ENCODE measurements at regions not wholly inside any gene's neighbourhood (a gene's known extent, or its start where the extent isn't known, plus 50 kb on each side); places are given as distances from the start of the nearest gene placed in this dataset.

DNA sequence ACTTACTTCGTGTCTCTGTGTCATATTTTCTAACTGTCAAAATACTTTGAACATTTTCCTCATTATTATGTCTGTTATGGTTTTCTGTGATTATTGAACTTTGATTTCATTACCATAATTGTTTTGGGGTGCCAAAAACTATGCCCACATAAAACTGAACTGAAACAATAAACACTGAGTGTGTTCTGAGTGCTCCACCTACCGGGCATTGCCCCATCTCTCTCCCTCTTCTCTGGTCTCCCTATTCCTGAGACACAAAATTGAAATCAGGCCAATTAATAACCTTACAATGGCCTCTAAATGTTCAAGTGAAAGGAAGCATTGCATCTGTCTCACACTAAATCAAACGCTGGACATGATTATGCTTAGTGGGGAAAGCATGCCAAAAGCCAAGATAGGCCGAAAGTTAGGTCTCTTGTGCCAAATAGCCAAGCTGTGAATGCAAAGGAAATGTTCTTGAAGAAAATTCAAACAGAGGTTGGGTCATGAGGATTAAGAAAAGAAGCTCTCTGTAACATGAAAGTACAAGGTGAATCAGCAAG, 972.3 kb downstream of the PCDH7 start:
- no peak for DNase-seq (ENCODE audit: low read depth)
- TF ChIP-seq, protein P1, sequence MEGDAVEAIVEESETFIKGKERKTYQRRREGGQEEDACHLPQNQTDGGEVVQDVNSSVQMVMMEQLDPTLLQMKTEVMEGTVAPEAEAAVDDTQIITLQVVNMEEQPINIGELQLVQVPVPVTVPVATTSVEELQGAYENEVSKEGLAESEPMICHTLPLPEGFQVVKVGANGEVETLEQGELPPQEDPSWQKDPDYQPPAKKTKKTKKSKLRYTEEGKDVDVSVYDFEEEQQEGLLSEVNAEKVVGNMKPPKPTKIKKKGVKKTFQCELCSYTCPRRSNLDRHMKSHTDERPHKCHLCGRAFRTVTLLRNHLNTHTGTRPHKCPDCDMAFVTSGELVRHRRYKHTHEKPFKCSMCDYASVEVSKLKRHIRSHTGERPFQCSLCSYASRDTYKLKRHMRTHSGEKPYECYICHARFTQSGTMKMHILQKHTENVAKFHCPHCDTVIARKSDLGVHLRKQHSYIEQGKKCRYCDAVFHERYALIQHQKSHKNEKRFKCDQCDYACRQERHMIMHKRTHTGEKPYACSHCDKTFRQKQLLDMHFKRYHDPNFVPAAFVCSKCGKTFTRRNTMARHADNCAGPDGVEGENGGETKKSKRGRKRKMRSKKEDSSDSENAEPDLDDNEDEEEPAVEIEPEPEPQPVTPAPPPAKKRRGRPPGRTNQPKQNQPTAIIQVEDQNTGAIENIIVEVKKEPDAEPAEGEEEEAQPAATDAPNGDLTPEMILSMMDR (IDR thresholded peaks at IDR 0.05; ENCODE audit: insufficient read depth, low read length, poor library complexity, severe bottlenecking): no peak
- Histone ChIP-seq H3K36me3 (ENCODE audit: control insufficient read depth, insufficient read depth, low read length) (no peaks in the 10 kb centered on the region), H3K4me3 (ENCODE audit: low read depth, low read length) (no peak overlapping the region), H3K27me3 (ENCODE audit: control insufficient read depth, insufficient read depth, low read length) (no peaks in the 10 kb centered on the region)

- TF ChIP-seq, protein P1 (IDR thresholded peaks at IDR 0.05; ENCODE audit: insufficient read depth, low read length, poor library complexity, severe bottlenecking): no peak
- H3K36me3 ChIP-seq (ENCODE audit: control insufficient read depth, insufficient read depth, low read length): no peaks in the 10 kb centered on the region
- DNase-seq (ENCODE audit: low read depth): no peak
- no peak overlapping the region for H3K4me3 ChIP-seq (ENCODE audit: low read depth, low read length)
- H3K27me3 ChIP-seq (ENCODE audit: control insufficient read depth, insufficient read depth, low read length): no peaks in the 10 kb centered on the region
Measured at GRCh38 chr4:31701256-31701655, 981.1 kb downstream of the PCDH7 start.

DNA sequence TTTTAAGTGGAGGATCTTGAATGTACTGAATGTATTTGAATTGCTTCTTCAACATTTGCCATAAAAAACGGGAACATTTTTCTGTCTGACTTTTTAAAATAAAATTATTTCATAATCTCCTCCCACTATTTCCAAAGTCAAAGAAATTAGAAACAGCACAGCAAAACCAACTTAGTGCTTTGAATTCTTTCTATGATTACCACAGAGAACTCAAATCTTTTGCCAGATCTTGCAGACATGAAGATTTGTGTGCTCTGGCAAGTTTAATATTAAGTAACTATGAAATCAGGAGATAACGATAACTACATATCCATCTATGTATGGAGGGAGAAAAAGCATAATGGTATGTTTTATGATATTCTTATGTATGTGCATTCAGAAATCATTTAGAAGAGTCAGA, 982.2 kb downstream of the PCDH7 start:
- no peaks in the 10 kb centered on the region for H3K36me3 ChIP-seq (ENCODE audit: control insufficient read depth, insufficient read depth, low read length)
- no peaks in the 10 kb centered on the region for H3K27me3 ChIP-seq (ENCODE audit: control insufficient read depth, insufficient read depth, low read length)
- H3K4me3 ChIP-seq (ENCODE audit: low read depth, low read length): no peak overlapping the region
- TF ChIP-seq, protein P1 (IDR thresholded peaks at IDR 0.05; ENCODE audit: insufficient read depth, low read length, poor library complexity, severe bottlenecking): no peak
- DNase-seq (ENCODE audit: low read depth): no peak

GRCh38 chr4:31714238-31714637, 994.1 kb downstream of the PCDH7 start:
- H3K27me3 ChIP-seq (ENCODE audit: control insufficient read depth, insufficient read depth, low read length): no peaks in the 10 kb centered on the region
- no peaks in the 10 kb centered on the region for H3K36me3 ChIP-seq (ENCODE audit: control insufficient read depth, insufficient read depth, low read length)
- no peak overlapping the region for H3K4me3 ChIP-seq (ENCODE audit: low read depth, low read length)
- TF ChIP-seq, protein P1 (IDR thresholded peaks at IDR 0.05; ENCODE audit: insufficient read depth, low read length, poor library complexity, severe bottlenecking): no peak
- no peak for DNase-seq (ENCODE audit: low read depth)

DNA sequence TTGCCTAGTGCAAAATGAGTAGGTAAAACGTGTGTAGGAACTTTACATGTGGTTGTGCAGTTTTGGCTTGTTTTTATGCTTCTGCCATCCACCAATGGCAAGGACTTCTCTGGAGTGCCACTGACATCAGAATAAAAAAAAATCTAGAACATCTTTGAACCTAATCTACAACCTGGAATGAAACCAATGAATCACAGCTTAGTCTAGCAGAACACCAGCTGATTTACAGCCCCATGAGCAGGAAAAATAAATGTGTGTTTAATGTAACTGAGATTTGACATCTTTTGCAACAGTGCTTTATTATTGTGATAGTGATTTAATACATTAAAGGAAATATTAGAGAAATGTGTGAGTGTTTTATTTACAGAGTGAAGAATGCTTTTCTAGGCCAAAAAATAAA, 995.1 kb downstream of the PCDH7 start:
- H3K4me3 ChIP-seq (ENCODE audit: low read depth, low read length): no peak overlapping the region
- no peaks in the 10 kb centered on the region for H3K27me3 ChIP-seq (ENCODE audit: control insufficient read depth, insufficient read depth, low read length)
- no peaks in the 10 kb centered on the region for H3K36me3 ChIP-seq (ENCODE audit: control insufficient read depth, insufficient read depth, low read length)
- DNase-seq (ENCODE audit: low read depth): peak; percentile 1
- TF ChIP-seq, protein P1 (IDR thresholded peaks at IDR 0.05; ENCODE audit: insufficient read depth, low read length, poor library complexity, severe bottlenecking): no peak

GRCh38 chr4:31727030-31727429, 1006.9 kb downstream of the PCDH7 start:
- no peak for DNase-seq (ENCODE audit: low read depth)
- no peak overlapping the region for H3K4me3 ChIP-seq (ENCODE audit: low read depth, low read length)
- TF ChIP-seq, protein P1 (IDR thresholded peaks at IDR 0.05; ENCODE audit: insufficient read depth, low read length, poor library complexity, severe bottlenecking): no peak
- H3K36me3 ChIP-seq (ENCODE audit: control insufficient read depth, insufficient read depth, low read length): no peaks in the 10 kb centered on the region
- H3K27me3 ChIP-seq (ENCODE audit: control insufficient read depth, insufficient read depth, low read length): no peaks in the 10 kb centered on the region

All from kidney epithelial cell (primary cell).